ENCODE measurements at regions not wholly inside any gene's neighbourhood (a gene's known extent, or its start where the extent isn't known, plus 50 kb on each side); places are given as distances from the start of the nearest gene placed in this dataset.

- in situ Hi-C loops (cut with MboI; ENCODE audit: low sequenced_read_pairs), result no loop called here
- POLR2A ChIA-PET (ENCODE audit: unreplicated experiment), result interaction anchor here (0.6 kb wide), 1 partner anchor 1208 kb away, joined by 3 read pairs; no protein-coding TSS in a partner anchor
Observed at GRCh38 chr3:56957522-56957921, 102.9 kb upstream of the SPATA12 start.

More at GRCh38 chr3:56957522-56957921, 102.9 kb upstream of the SPATA12 start:
- no peaks in the 10 kb centered on the region; the same call in 1 of the 2 replicates for H3K27me3 ChIP-seq (ENCODE audit: control insufficient read depth, insufficient read depth, low read length)
- no peak overlapping the region for H3K56ac ChIP-seq (ENCODE audit: extremely low read depth, insufficient read depth, low read length)
- no peak overlapping the region for H3K23ac ChIP-seq (ENCODE audit: low read depth, low read length)
- H2BK20ac ChIP-seq (ENCODE audit: low read depth, low read length), result no peak overlapping the region
- no peak overlapping the region for H2BK5ac ChIP-seq (ENCODE audit: low read depth, low read length, poor library complexity, severe bottlenecking)
- no peak for DNase-seq
- ATAC-seq (ENCODE audit: low read depth), result no peak
- H3K4ac ChIP-seq (ENCODE audit: low read depth, low read length), result no peak overlapping the region
- dilution Hi-C loops (cut with HindIII; ENCODE audit: low sequenced_read_pairs, unreplicated experiment) (no loop called here), intact Hi-C loops (cut with micrococcal nuclease) (no loop called here)
- H4K91ac ChIP-seq (ENCODE audit: insufficient read depth, low read depth, low read length), result no peak overlapping the region
- H3K9me3 ChIP-seq (ENCODE audit: control insufficient read depth, insufficient read depth, low read length), result no peaks in the 10 kb centered on the region
- H2AK5ac ChIP-seq (ENCODE audit: low read depth, low read length), result no peak overlapping the region
- H3K9ac ChIP-seq (ENCODE audit: low read depth, low read length), result no peak overlapping the region
- H3K27ac ChIP-seq (ENCODE audit: insufficient read depth, low read length), result no peak overlapping the region
- no peak overlapping the region for H2BK15ac ChIP-seq (ENCODE audit: low read depth, low read length)
- CTCF ChIA-PET, result interaction anchor here (0.5 to 0.6 kb wide), 2 partner anchors 31 to 202 kb away, joined by 4 to 8 read pairs; no protein-coding TSS in a partner anchor
- no peak overlapping the region for H3K4me2 ChIP-seq (ENCODE audit: low read depth, low read length)
- H3K4me3 ChIP-seq (ENCODE audit: insufficient read depth, low read depth, low read length), result no peak overlapping the region
- no peak overlapping the region for H2BK120ac ChIP-seq (ENCODE audit: low read depth, low read length)
- H3K79me1 ChIP-seq (ENCODE audit: low read depth in 1 of 2, low read length in 2 of 2), result no peaks in the 10 kb centered on the region
- H3K9me1 ChIP-seq (ENCODE audit: insufficient read depth, low read length), result no peaks in the 10 kb centered on the region
- H2AFZ ChIP-seq (replicated peaks; ENCODE audit: low read length, poor library complexity), result no peak overlapping the region
- H2AK9ac ChIP-seq (replicated peaks; ENCODE audit: low read depth, low read length, poor library complexity), result no peak overlapping the region
- no peaks in the 10 kb centered on the region for H3K36me3 ChIP-seq (ENCODE audit: control insufficient read depth, insufficient read depth, low read length)
- WGBS, 2 experiments (ENCODE audit: extremely low coverage in 2 of 2, insufficient read length in 1 of 2), result no CpG with 5 or more reads among the region's 2 CpGs
- no peak for TF ChIP-seq CTCF (conservative IDR thresholded peaks at IDR 0.05; ENCODE audit: low read depth, low read length)
- TF ChIP-seq MXI1 (IDR thresholded peaks at IDR 0.05; ENCODE audit: borderline replicate concordance, low read depth, low read length), result no peak
- TF ChIP-seq FOS (IDR thresholded peaks at IDR 0.05; ENCODE audit: low read depth, low read length), result no peak
- no peak for TF ChIP-seq SMC3 (IDR thresholded peaks at IDR 0.05; ENCODE audit: low read depth, low read length)
- TF ChIP-seq BHLHE40 (IDR thresholded peaks at IDR 0.05; ENCODE audit: low read depth, low read length), result no peak
- TF ChIP-seq CHD1 (IDR thresholded peaks at IDR 0.05; ENCODE audit: low read depth, low read length), result no peak
- TF ChIP-seq RAD21 (IDR thresholded peaks at IDR 0.05; ENCODE audit: low read length), result no peak
- TF ChIP-seq RFX5 (IDR thresholded peaks at IDR 0.05; ENCODE audit: low read depth, low read length), result no peak
- TF ChIP-seq POLR2A (IDR thresholded peaks at IDR 0.05; ENCODE audit: low read depth, low read length), result no peak
- no peaks in the 10 kb centered on the region for H4K20me1 ChIP-seq (ENCODE audit: insufficient read depth, low read length)
- H3K18ac ChIP-seq (ENCODE audit: low read depth, low read length), result no peak overlapping the region
- no TSS peak for BruUV-seq (replicated peaks)
- H3K14ac ChIP-seq (replicated peaks; ENCODE audit: low read depth, low read length), result no peak overlapping the region
- no peak overlapping the region for H4K5ac ChIP-seq (ENCODE audit: low read depth, low read length)
- H4K8ac ChIP-seq (ENCODE audit: low read depth in 2 of 2, low read length in 2 of 2), result no peak overlapping the region
- no peaks in the 10 kb centered on the region for H3K4me1 ChIP-seq (ENCODE audit: control insufficient read depth, insufficient read depth, low read length)
